WTC11 (cell line): ENCODE measurements at regions not wholly inside any gene's neighbourhood (a gene's known extent, or its start where the extent isn't known, plus 50 kb on each side); places are given as distances from the start of the nearest gene placed in this dataset.

ENCODE experiments used
- ATAC-seq: fragments of 200-7000 bp; cut with Tn5 transposase; 2 replicates; pipeline ENCODE4 v1.10.0; 2021; ENCODE audit warnings: mild to moderate bottlenecking, moderate library complexity
- CTCF ChIA-PET: fragments of 300-600 bp; sonication (Branson Sonifier 250); formaldehyde crosslinking; loops from one replicate; lab custom pipeline; 2021; ENCODE audit warnings: antibody characterized with exemption; lab: Charles Lee
- POLR2A ChIA-PET: fragments of 350-600 bp; sonication (Branson Sonifier 250); formaldehyde crosslinking; loops from one replicate; lab custom pipeline; 2021; ENCODE audit warnings: antibody characterized with exemption; lab: Charles Lee
- DNase-seq: peaks from one replicate; pipeline ENCODE4 v3.0.0; 2021; ENCODE audit warnings: low spot score
- H3K27ac Mint-ChIP-seq: 2 replicates; pipeline ENCODE4 v1.8.0; 2021; ENCODE audit warnings: mixed read lengths
- H3K27me3 Mint-ChIP-seq: 2 replicates; pipeline ENCODE4 v1.8.0; 2021; ENCODE audit warnings: low read depth, mild to moderate bottlenecking, moderate library complexity, mixed read lengths
- H3K36me3 Mint-ChIP-seq: 2 replicates; pipeline ENCODE4 v1.8.0; 2021; ENCODE audit warnings: mixed read lengths
- H3K4me1 Mint-ChIP-seq: 2 replicates; pipeline ENCODE4 v1.8.0; 2022; ENCODE audit warnings: mixed read lengths
- H3K4me3 Mint-ChIP-seq: 2 replicates; pipeline ENCODE4 v1.8.0; 2021; ENCODE audit warnings: mild to moderate bottlenecking, moderate library complexity, mixed read lengths
- H3K9me3 Mint-ChIP-seq: 2 replicates; pipeline ENCODE4 v1.8.0; 2021; ENCODE audit warnings: mixed read lengths
- AFF4 ChIP-seq: sonication (generic); formaldehyde crosslinking; IDR thresholded peaks from 2 replicates; pipeline ENCODE4 v1.8.1; 2023; ENCODE audit warnings: mild to moderate bottlenecking, missing genetic modification reagents, borderline replicate concordance
- ATF3 ChIP-seq: sonication (generic); formaldehyde crosslinking; conservative IDR thresholded peaks from 2 replicates; pipeline ENCODE4 v1.8.1; 2022; ENCODE audit warnings: mild to moderate bottlenecking, missing genetic modification reagents
- ATF6 ChIP-seq: sonication (generic); formaldehyde crosslinking; IDR thresholded peaks from 2 replicates; pipeline ENCODE4 v1.8.1; 2023; ENCODE audit warnings: mild to moderate bottlenecking, missing genetic modification reagents
- CREB1 ChIP-seq: sonication (generic); formaldehyde crosslinking; IDR thresholded peaks from 2 replicates; pipeline ENCODE4 v1.8.0; 2023; ENCODE audit warnings: mild to moderate bottlenecking, missing genetic modification reagents
- E2F1 ChIP-seq: sonication (generic); formaldehyde crosslinking; IDR thresholded peaks from 2 replicates; pipeline ENCODE4 v1.8.0; 2022; ENCODE audit warnings: mild to moderate bottlenecking, missing genetic modification reagents
- E2F5 ChIP-seq: sonication (generic); formaldehyde crosslinking; IDR thresholded peaks from 2 replicates; pipeline ENCODE4 v1.8.1; 2022; ENCODE audit warnings: mild to moderate bottlenecking, moderate library complexity, missing genetic modification reagents
- EMX1 ChIP-seq: fragments of 250-450 bp; sonication (Bioruptor Pico); IDR thresholded peaks from 2 replicates; pipeline ENCODE4 v1.8.0; 2021; ENCODE audit warnings: mild to moderate bottlenecking
- GTF2I ChIP-seq: fragments of 250-450 bp; sonication (Bioruptor Pico); conservative IDR thresholded peaks from 2 replicates; pipeline ENCODE4 v1.4.0; 2021; ENCODE audit warnings: mild to moderate bottlenecking
- HMGXB4 ChIP-seq: sonication (generic); formaldehyde crosslinking; IDR thresholded peaks from 2 replicates; pipeline ENCODE4 v1.8.1; 2023; ENCODE audit warnings: mild to moderate bottlenecking, moderate library complexity, missing genetic modification reagents
- IRF1 ChIP-seq: sonication (generic); formaldehyde crosslinking; IDR thresholded peaks from 2 replicates; pipeline ENCODE4 v1.8.0; 2023; ENCODE audit warnings: missing genetic modification reagents
- MLX ChIP-seq: sonication (generic); formaldehyde crosslinking; IDR thresholded peaks from 2 replicates; pipeline ENCODE4 v1.8.1; 2023; ENCODE audit warnings: mild to moderate bottlenecking, missing genetic modification reagents, moderate library complexity
- MXD4 ChIP-seq: fragments of 250-450 bp; sonication (Bioruptor Pico); IDR thresholded peaks from 2 replicates; pipeline ENCODE4 v1.8.0; 2021; ENCODE audit warnings: mild to moderate bottlenecking, moderate library complexity, borderline replicate concordance
- NFYB ChIP-seq: sonication (generic); formaldehyde crosslinking; conservative IDR thresholded peaks from 2 replicates; pipeline ENCODE4 v1.8.0; 2022; ENCODE audit warnings: low read depth, missing genetic modification reagents
- SMAD3 ChIP-seq: sonication (generic); formaldehyde crosslinking; IDR thresholded peaks from 2 replicates; pipeline ENCODE4 v1.8.0; 2022; ENCODE audit warnings: missing genetic modification reagents, mild to moderate bottlenecking, borderline replicate concordance
- TEAD1 ChIP-seq: sonication (generic); formaldehyde crosslinking; IDR thresholded peaks from 2 replicates; pipeline ENCODE4 v1.8.0; 2022; ENCODE audit warnings: mild to moderate bottlenecking, missing genetic modification reagents
- ZNF232 ChIP-seq: sonication (generic); formaldehyde crosslinking; IDR thresholded peaks from 2 replicates; pipeline ENCODE4 v1.8.0; 2022; ENCODE audit warnings: mild to moderate bottlenecking, missing genetic modification reagents
- ZNF416 ChIP-seq: fragments of 250-450 bp; sonication (Bioruptor Pico); IDR thresholded peaks from 2 replicates; pipeline ENCODE4 v1.9.0; 2021; ENCODE audit warnings: mild to moderate bottlenecking, inconsistent platforms

GRCh38 chr5:135234666-135235401 lies 164.2 kb downstream of the MACROH2A1 start:
- TF ChIP-seq NFYB = no peak
- TF ChIP-seq AFF4 (CRISPR knock-in tag) = no peak
- no peak for TF ChIP-seq GTF2I
- no peak for TF ChIP-seq TEAD1 (CRISPR knock-in tag)
- TF ChIP-seq SMAD3 (CRISPR knock-in tag) = no peak
- no peak for TF ChIP-seq HMGXB4
- no peak for TF ChIP-seq ATF3 (CRISPR knock-in tag)
- TF ChIP-seq ZNF416 (CRISPR knock-in tag) = no peak
- TF ChIP-seq E2F5 = no peak
- no peak for TF ChIP-seq CREB1 (CRISPR knock-in tag)
- TF ChIP-seq E2F1 = no peak
- TF ChIP-seq ATF6 = no peak
- no peak for TF ChIP-seq MXD4 (CRISPR knock-in tag)
- no peak for TF ChIP-seq EMX1 (CRISPR knock-in tag)
- TF ChIP-seq IRF1 (CRISPR knock-in tag) = no peak
- no peak for TF ChIP-seq MLX (CRISPR knock-in tag)
- no peak for TF ChIP-seq ZNF232
- TF ChIP-seq, all 79 proteins: peak for 0
- Mint-ChIP-seq H3K27ac (no peak overlapping the region), H3K27me3 (no peaks in the 10 kb centered on the region), H3K4me3 (no peak overlapping the region), H3K36me3 (no peaks in the 10 kb centered on the region), H3K9me3 (no peaks in the 10 kb centered on the region), H3K4me1 (peaks cover 15% of the 10 kb centered on the region)
- ATAC-seq (no peak), DNase-seq (no peak)
- CTCF ChIA-PET = no interaction called here
- POLR2A ChIA-PET = no interaction called here
